ENCODE measurements at regions not wholly inside any gene's neighbourhood (a gene's known extent, or its start where the extent isn't known, plus 50 kb on each side); places are given as distances from the start of the nearest gene placed in this dataset.
A peak's percentile ranks its signal among the peaks of the same experiment; 100 is the strongest.

GRCh38 chr10:47127188-47127785, 172.7 kb upstream of the GDF10 start:
- no peak overlapping the region for H3K4me3 ChIP-seq (replicated peaks in 1 of 3; ENCODE audit: low read depth in 2 of 3, low read length in 3 of 3)
- no peaks in the 10 kb centered on the region for H3K79me2 ChIP-seq (ENCODE audit: insufficient read depth, low read length)
- H3K27me3 ChIP-seq (ENCODE audit: control insufficient read depth in 2 of 2, insufficient read depth in 2 of 2, low read length in 2 of 2), result no peaks in the 10 kb centered on the region
- peaks cover 0 to 3% (median 0%) of the 10 kb centered on the region in 7 donors for H3K9me3 Mint-ChIP-seq
- peak overlapping the region in 1 of 7 donors; percentile 68 for H3K27ac Mint-ChIP-seq
- intact Hi-C loops (cut with micrococcal nuclease), result no loop called here
- H2AFZ ChIP-seq (ENCODE audit: insufficient read depth, low read depth, low read length, poor library complexity, severe bottlenecking), result peak overlapping the region; percentile 5
- H3K36me3 ChIP-seq (replicated peaks in 1 of 2; ENCODE audit: control insufficient read depth in 1 of 2, insufficient read depth in 2 of 2, low read length in 2 of 2), result no peaks in the 10 kb centered on the region
- H3K4me3 Mint-ChIP-seq, result no peak overlapping the region
- no peak overlapping the region for H3K9ac ChIP-seq (ENCODE audit: insufficient read depth, low read length, poor library complexity, severe bottlenecking)
- H3K4me1 Mint-ChIP-seq, result peaks cover 2% of the 10 kb centered on the region
- H4K20me1 ChIP-seq (ENCODE audit: insufficient read depth, low read length), result no peaks in the 10 kb centered on the region
- H3K36me3 Mint-ChIP-seq, result no peaks in the 10 kb centered on the region
- no peaks in the 10 kb centered on the region for H3K4me1 ChIP-seq (ENCODE audit: control insufficient read depth in 1 of 2, insufficient read depth in 2 of 2, low read length in 2 of 2)
- WGBS (ENCODE audit: insufficient coverage), result 48% methylated on average over 2 of the region's 5 CpGs
- H3K9me3 ChIP-seq (replicated peaks in 1 of 2; ENCODE audit: control insufficient read depth in 1 of 2, insufficient read depth in 1 of 2, low read length in 2 of 2), result no peaks in the 10 kb centered on the region
- DNase-seq, result no peak
- no peak overlapping the region for H3K27ac ChIP-seq (ENCODE audit: low read depth in 1 of 2, low read length in 2 of 2)
- no peak overlapping the region for H3K4me2 ChIP-seq (replicated peaks; ENCODE audit: extremely low read depth, low read length, poor library complexity, severe bottlenecking)
- TF ChIP-seq, protein P1, sequence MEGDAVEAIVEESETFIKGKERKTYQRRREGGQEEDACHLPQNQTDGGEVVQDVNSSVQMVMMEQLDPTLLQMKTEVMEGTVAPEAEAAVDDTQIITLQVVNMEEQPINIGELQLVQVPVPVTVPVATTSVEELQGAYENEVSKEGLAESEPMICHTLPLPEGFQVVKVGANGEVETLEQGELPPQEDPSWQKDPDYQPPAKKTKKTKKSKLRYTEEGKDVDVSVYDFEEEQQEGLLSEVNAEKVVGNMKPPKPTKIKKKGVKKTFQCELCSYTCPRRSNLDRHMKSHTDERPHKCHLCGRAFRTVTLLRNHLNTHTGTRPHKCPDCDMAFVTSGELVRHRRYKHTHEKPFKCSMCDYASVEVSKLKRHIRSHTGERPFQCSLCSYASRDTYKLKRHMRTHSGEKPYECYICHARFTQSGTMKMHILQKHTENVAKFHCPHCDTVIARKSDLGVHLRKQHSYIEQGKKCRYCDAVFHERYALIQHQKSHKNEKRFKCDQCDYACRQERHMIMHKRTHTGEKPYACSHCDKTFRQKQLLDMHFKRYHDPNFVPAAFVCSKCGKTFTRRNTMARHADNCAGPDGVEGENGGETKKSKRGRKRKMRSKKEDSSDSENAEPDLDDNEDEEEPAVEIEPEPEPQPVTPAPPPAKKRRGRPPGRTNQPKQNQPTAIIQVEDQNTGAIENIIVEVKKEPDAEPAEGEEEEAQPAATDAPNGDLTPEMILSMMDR (IDR thresholded peaks at IDR 0.05), result no peak
- H3K27me3 Mint-ChIP-seq (ENCODE audit: low read depth in 3 of 3), result peaks cover 0 to 4% (median 0%) of the 10 kb centered on the region in 3 donors

DNA sequence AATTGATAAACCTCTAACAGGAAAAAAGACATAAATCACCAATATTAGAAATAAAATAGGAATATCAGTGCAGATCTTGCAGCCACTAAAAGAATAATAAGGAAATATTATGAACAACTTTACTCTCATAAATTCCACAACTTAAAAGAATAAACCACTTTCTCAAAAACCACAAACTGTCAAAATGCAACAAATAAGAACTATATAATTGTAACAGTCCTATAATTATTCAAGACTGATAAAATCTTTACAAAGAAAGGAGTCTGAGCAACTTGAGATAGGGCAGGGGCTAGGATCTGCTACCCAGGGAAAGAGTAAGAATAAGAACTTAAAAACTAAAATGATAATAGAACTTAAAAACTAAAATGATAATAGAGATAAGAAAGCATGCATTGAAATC, 169.5 kb upstream of the GDF10 start:
- TF ChIP-seq, protein P1 (IDR thresholded peaks at IDR 0.05), result no peak

More for the DNA sequence above, 169.5 kb upstream of the GDF10 start:
- Histone ChIP-seq H3K9ac (ENCODE audit: insufficient read depth, low read length, poor library complexity, severe bottlenecking) (no peak overlapping the region), H2AFZ (ENCODE audit: insufficient read depth, low read depth, low read length, poor library complexity, severe bottlenecking) (no peak overlapping the region), H3K4me3 (replicated peaks in 1 of 3; ENCODE audit: low read depth in 2 of 3, low read length in 3 of 3) (no peak overlapping the region), H3K27me3 (ENCODE audit: control insufficient read depth in 2 of 2, insufficient read depth in 2 of 2, low read length in 2 of 2) (no peaks in the 10 kb centered on the region), H3K4me1 (ENCODE audit: control insufficient read depth in 1 of 2, insufficient read depth in 2 of 2, low read length in 2 of 2) (peaks cover 26 to 29% of the 10 kb centered on the region in 2 donors), H3K27ac (ENCODE audit: low read depth in 1 of 2, low read length in 2 of 2) (no peak overlapping the region), H3K9me3 (replicated peaks in 1 of 2; ENCODE audit: control insufficient read depth in 1 of 2, insufficient read depth in 1 of 2, low read length in 2 of 2) (no peaks in the 10 kb centered on the region), H3K79me2 (ENCODE audit: insufficient read depth, low read length) (no peaks in the 10 kb centered on the region), H3K36me3 (replicated peaks in 1 of 2; ENCODE audit: control insufficient read depth in 1 of 2, insufficient read depth in 2 of 2, low read length in 2 of 2) (no peaks in the 10 kb centered on the region), H4K20me1 (ENCODE audit: insufficient read depth, low read length) (no peaks in the 10 kb centered on the region), H3K4me2 (replicated peaks; ENCODE audit: extremely low read depth, low read length, poor library complexity, severe bottlenecking) (no peak overlapping the region)
- no peak for DNase-seq
- Mint-ChIP-seq H3K4me3 (no peak overlapping the region), H3K4me1 (peaks cover 26% of the 10 kb centered on the region), H3K9me3 (peaks cover 0 to 1% (median 0%) of the 10 kb centered on the region in 7 donors), H3K36me3 (no peaks in the 10 kb centered on the region), H3K27ac (no peak overlapping the region), H3K27me3 (ENCODE audit: low read depth in 3 of 3) (peaks cover 0 to 7% (median 0%) of the 10 kb centered on the region in 3 donors)
- intact Hi-C loops (cut with micrococcal nuclease), result loop anchor here (5.0 to 10.0 kb wide), 2 partner anchors 37 to 54 kb away; no protein-coding TSS in a partner anchor
